UCSD-AML1 (cell line): ENCODE measurements at regions not wholly inside any gene's neighbourhood (a gene's known extent, or its start where the extent isn't known, plus 50 kb on each side); places are given as distances from the start of the nearest gene placed in this dataset.
"Not testable (repeated sequence)": the region's sequence is repeated elsewhere in the genome, so short reads cannot be mapped to it uniquely, and the experiment has no call there.

Experiments
- DNase-seq: peaks from one replicate; lab custom pipeline; 2025; ENCODE audit not compliant: unreplicated experiment; lab: John Stamatoyannopoulos, UW

DNA sequence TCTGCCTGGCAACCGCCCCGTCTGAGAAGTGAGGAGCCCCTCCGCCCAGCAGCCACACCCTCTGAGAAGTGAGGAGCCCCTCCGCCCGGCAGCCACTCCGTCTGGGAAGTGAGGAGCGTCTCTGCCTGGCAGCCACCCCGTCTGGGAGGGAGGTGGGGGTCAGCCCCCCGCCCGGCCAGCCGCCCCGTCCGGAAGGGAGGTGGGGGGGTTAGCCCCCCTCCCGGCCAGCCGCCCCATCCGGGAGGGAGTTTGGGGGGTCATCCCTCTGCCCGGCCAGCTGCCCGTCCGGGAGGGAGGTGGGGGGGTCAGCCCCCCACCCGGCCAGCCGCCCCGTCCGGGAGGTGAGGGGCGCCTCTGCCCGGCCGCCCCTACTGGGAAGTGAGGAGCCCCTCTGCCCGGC is 269.0 kb downstream of the FAM72C start:
- DNase-seq = not testable (repeated sequence)

DNA sequence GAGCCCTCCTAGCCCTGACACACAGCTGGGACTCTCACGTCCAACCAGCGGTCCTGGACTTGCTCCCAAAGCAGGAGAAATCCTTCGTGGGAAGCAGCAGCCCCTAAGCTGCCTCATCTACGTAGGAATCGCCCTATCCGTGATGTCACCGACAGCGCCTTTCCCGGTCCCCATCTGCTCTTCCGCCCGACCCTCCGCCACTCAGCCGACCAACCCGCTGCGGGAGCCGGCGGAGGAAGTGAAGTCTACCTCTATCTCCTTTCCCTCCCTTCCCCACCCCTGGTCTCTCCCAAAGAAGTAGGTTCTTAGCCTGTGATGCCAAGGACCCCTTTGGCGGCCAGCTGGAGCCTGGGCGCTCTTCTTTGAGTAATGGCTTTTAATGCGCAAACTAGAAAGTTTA is 272.1 kb downstream of the FAM72C start:
- no peak for DNase-seq

DNA sequence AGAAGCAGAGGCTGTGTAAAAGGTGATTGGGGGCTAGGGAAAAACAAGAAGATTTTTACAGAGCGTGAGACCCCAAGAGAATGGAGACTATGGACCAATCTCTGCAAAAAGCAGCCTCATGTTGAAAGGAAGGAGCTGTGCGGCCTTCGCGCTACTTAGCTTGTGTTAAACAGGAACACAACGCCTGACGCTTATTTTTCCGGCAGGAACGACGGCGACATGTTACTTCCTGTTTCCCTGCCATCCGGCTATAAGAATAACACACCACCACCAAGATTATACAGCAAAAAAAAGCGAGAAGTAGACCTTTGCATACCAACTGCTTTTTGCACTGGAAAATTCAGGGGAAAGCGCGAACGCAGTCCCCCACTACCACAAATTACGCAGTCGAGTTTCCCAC is 272.7 kb downstream of the FAM72C start:
- DNase-seq = peak; percentile 27

DNA sequence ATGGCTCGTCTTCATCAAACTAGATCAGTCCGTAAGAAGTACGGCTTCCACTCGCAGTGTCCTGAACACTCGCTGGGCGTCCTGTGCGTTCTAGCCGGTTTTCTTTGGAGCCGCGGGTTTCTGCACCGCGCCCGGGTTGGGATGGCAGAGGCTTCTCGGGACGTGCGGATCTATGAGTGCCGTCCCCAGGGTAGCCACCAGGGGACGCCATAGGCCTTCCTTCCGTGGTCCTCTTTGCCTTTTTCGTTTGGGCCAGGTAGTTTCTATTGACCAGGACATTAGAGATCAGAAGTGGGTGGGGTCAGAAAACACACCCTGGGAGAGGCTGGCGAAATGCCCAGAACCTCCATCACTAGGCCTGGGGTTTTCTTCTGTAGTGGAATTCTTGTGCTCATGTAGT is 273.8 kb downstream of the FAM72C start:
- DNase-seq = peak; percentile 46

DNA sequence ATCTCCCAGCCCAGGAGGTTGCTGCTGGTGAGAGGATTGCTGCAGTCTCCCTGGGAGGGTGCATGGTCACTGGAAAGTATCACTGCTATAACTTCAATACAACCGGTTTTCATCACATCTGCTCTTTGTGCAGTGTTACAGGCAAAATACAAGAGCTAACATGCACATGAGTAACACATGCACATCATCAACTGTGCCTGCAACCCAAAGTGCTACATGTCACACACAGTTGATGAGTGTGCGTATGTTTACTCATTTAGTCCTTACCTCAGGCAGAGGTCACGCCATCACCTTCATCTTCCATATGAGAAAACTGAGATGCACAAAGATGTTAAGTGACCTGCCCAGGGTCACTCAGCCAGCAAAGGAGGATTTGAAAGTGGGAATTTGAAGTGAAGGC is 277.7 kb downstream of the FAM72C start:
- no peak for DNase-seq

DNA sequence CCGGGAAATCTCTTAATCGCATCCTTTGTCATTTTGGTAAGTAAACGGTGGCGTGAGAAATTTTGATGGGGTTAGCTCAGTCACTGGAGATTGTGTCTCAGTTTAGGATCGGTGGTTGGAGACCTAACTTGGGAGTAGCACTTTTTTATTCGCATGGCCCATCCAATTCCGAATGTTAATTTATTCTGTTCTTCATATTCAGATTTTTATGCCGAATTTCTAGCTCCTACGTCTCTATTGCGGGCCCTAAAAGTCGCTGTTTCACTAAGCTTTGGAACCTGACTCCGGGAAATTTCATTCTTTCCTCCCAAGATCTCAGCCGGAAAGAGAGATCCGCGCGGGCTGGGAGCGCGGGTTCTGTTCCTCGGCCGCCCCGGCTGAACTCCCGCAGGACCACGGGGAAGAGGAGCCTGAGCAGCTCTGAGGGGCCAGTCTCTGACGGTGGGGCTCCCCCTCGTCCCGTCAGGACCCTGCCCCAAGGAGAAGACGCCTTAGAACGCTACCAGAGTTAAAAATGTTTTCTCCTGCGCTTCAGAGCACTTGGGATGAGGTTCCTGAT is 279.7 kb downstream of the FAM72C start:
- no peak for DNase-seq

DNA sequence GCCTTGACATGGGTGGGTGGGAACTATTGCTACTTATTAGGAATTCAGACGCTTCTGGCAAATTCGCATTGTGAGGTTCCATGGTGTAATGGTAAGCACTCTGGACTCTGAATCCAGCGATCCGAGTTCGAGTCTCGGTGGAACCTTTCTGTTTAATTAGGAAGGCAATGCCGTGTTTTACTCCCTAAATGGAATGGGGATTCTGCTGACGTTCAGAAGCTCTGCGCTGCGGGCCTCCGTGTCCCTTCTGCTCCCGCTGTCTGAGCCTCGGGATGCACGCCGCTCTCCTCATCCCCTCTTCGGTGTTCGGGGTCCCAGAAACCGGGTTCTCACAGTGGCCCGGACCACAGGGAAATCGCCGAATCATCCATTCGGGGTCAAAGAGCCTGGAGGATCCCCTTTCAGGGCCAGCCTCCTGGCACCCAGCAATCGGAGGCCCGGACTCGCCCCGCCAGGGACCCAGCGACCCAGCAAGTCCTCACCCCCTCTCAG is 280.3 kb downstream of the FAM72C start:
- DNase-seq = no peak

DNA sequence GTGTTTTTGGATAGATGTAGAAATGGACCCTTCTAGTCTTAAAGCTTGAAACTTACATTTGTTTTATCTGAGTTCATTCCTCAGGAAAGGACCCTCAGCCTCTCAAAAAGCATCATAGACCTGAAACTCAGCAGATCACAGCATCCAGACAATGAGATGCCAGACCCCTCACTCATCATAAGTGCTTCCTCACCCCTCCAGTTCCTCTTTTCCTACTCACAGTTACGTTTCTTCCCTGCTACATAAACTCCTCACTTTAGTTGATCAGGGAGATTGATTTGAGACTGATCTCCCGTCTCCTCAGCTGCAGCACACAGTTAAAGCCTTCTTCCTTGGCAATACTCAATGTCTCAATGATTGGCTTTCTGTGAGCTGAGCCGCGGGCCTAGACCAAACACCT is 282.0 kb downstream of the FAM72C start:
- no peak for DNase-seq

DNA sequence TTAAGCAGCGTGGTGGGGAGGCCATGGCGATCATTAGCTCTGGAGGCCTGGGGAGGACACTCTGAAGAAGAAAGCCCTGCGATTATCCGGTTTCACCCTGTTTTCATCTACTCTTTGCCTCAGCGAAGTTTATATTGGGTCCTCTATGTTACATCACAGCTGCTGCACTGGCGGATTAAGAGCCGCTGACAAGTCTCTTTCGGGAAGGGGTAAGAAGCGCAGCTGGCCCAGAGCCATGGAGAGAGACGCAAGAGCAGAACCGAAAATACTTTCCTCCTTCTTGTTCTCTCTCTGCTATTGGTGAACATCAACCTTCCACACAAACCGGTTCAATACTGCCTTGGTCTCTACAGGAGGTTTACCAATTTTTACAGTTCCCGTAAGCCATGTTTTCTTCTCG is 291.5 kb downstream of the FAM72C start:
- DNase-seq = no peak

DNA sequence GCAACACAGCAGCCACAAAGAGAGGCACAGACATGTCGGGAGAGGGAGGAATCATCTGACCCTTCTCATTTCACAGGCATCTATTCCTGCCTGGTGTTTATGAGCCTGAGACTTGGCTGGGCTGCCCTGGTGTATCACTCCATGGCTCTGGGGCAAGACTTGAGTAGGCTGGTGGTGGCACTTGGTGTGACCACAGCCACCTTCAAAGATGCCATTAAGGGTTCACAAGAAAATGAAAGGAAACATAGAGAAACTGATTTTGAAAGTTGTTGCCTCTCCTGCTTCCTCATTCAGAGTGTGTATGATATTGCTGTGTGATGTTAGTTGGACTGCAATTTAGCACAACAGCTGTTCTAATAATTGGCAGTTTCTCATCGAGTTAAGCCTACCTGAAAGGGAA is 298.8 kb downstream of the FAM72C start:
- no peak for DNase-seq

DNA sequence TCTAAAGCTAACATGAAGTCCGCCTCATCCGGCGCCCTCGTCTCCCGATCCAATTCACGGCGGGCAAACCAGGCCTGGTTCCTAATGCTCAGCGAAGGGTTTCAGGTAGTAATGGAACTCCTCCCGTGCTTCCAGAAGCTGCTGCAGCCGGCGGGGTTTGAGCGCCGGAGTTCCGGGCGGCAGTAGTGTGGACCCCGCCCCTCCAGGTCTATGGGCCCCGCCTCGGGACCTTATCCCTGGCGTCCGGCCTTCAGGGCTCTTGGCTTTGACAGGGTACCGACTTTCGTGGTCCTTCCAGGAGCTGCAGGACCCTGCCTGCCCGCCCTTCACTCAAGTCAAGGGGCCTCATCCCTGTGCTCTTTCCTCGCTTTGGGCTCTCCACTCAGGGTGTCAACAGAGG is 304.1 kb downstream of the FAM72C start:
- DNase-seq = no peak

DNA sequence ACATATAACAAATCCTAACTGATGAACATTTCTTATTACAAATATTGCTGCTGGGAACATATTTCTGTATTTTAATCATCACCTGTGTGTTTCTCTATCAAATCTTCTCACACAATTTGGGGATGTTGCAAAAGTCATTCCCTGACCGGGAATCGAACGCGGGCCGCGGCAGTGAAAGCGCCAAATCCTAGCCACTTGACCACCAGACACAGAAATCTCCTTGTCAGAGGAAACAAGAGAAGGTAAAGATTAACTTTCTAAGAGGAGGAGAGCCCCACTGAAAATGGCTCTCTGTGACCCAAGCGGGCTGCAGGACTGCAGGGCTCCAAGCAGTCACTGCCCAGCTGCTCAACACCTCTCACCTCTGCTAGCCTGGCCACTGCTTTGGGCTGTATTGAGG is 304.9 kb downstream of the FAM72C start:
- DNase-seq = no peak

DNA sequence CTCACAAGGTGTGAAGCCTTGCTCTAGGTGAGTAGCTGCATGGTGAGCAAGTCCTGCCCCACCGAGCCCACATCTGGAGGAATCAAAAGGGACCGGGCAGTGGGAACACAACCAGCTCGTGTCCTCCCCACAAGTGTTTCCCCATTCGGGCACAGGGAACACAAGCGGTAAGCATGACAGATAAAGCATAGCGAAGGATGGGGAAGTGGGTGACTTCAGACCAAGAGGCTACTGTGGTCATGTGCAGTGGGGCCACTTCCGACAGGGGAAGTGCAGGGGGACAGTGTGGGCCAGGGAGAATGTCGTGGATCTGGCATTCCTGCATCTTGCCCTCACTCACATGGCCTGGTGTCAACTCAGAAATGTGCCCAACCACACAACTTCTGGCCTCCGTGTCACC is 306.2 kb downstream of the FAM72C start:
- peak; percentile 46 for DNase-seq

DNA sequence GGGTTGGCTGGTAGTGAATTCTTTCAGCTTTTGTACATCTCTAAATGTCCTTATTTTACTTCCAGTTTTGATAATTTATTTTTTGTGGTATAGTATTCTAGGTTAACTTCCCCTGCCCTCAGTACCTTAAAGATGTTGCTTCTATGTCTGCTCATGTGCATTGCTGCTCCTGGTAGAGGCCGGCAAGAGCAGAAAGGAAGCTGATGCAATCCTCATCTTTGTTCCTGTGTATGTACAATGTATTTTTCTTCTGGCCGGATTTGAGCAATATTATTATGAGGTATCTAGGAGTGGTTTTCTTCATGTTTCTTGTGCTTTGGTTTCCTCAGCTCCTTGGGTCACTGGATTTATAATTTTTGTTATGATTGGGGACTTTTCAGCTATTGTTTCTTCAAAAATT is 308.7 kb downstream of the FAM72C start:
- not testable (repeated sequence) for DNase-seq

DNA sequence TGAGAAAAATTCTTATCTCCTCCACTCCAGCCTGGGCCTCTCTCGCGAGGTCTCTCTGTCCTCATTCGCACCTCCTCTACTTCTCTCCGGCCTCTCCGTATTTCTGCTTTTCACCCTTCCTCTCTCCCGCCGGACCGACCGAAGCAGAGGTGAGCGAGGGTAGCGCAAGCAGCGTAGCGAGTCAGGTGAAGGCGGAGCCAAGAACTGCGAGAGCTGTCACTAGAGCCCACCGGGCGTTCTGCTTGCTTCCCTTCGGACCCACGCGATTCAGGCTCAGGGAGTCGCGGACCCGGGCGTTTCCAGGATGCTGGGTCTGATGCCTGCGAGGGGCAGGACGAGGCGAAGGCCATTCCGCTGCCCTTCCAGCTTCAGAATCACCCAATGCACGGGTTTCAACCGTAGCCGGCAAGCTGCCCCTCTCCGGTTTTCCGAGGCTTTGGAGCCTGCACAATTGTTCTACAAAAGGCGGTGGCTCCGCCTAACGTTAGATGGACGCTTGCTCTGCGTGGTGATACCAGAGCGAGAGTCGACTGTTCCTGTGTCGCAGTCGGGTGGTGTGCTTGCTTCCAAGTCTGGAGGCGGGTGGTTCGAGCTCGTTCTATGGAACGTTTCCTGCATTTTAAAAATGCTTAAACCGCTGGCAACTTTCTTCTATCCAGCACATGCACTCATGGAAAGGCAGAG is 310.2 kb downstream of the FAM72C start:
- DNase-seq = no peak

DNA sequence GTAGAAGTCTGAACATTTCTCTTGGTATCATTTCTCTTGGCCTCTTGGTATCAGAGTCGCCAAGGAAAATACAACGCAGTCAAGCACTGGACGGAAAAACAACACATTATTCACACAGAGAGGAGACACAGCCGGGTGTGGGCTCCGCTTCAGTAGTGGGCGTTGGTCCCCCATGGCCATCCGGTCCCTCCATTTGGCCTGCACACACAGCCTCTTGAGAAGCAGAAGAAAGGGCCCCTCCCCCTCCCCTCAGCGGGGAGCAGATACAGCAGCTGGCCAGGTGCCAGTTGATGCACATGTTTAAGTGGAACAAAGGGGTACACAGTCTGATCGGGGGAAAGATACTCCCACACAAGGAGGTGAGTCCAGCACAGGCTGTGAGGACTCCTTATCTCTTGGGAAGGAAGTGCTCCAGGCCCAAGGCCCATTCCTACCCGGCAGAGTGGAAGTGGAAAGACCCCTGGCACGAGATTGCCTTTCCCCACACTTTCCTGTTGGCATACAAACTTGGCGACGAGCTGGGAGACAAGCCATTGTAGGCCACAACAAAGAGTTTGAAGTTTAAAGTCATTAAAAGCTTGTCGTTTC is 311.3 kb downstream of the FAM72C start:
- DNase-seq = no peak

DNA sequence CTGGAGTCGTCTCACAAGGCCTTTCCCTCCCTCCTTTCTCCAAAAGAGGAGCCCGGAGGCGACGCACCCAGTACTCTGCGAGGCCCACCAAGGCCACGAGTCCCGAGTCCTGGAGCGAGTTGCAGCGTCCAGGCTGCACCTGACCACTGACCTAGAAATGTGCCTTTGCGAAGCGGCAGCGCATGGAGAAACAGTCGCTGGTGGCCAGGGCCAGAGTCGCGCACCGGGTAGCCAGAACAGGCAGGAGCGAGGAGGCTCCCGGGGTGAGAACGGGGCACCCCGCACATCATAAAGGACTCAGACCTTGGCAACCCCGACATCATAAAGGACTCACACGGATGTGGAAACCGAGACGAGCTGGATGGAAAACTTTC is 318.4 kb downstream of the FAM72C start:
- DNase-seq = no peak

DNA sequence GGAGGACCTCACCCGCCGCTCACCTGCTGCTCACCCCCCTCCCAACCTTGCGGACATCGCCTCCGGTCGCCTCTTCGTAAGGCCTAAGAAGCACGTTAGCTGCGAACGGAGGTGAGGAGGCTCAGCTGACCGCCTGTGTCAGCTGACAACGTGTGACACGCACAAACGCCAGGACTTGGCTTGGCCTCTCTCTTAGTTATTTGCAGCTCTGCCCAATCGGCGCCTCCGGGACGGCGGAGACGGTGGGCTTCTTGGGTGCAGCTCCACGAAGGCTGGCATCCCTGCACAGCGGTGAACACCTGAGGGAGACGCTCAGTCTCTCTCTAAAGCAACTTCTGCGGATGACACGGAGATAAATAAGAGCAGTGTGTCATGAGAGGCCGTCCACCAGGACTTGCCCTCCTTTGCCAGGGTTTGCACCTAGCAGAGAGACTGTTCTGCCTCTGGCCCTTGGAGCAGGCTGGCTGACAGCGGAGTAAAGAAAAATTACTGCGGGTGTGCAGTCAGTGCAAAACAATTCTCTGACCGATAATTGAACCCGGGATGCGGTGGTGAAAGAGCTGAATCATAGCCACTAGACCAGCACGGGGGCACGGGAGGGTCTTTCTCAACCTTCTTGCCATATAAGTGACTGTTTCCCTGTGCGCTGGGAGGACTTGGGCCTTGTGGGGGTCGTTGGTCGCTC is 318.9 kb downstream of the FAM72C start:
- DNase-seq = no peak

DNA sequence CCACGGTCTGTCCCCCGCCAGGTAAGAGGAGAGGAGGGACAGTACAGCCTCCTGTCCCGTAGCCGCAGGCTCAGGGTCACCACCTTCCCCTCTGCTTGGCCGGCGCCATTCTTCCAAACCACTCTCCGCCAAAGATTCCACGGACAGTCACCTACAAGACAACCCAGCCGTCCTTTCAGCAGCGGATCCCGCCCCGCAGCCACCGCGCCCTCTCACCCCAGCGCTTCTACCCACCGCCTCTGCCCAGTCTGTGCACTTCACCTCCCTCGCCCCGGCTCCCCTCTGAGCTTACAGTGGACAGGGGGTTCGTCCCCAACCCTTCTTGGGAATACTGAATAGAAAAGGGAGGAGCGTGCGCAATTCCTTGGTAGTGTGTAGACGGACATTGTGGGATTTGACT is 319.6 kb downstream of the FAM72C start:
- DNase-seq = no peak

DNA sequence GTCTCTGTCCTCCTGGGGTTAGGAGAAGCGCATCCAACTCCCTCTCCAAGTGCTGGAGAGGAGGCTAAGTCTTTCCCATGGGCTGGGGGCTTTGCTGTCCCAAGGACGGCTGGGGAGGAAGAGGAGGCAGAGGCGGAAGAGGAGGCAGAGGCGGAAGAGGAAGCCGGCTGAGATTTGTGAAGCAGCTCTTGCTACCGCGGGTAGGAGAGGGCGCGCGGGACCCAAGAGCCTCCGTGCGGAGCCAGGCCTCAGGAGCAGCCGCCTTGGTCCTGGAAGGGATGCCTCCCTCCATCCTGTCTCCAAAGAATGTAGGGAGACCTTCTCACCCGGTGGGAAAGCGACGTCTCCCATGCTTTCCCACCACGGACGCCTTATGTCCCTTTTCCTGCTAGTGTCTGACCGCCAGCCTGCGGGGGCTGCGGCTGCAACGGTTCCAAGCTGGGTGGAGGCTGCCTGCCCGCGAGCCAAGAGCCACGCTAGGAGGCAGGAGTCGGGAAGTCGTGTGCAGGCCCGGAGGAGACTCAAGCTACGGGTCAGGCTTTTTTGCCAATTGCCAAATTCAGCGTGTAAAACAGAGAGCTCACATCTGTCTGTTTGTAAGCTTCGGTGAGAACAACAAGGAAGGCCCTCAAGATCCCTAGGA is 320.3 kb downstream of the FAM72C start:
- DNase-seq = no peak

DNA sequence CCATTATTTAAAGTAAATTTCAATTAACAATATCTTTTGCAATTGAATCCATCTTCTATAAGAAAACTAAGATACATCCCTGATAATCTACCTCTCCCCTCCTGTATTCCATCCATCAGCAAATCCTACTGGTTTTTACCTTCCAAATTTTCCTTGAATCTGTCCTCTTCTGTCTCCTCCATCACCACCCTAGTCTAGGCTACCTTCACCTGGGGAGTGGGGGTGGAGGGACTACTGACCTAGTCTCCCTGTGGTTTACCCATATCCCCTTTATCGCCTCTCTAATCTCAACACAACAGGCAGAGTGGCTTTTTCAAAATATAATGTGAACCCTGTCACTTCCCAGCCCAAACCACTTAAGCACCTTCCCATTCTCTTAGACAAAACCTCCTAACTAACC is 327.8 kb downstream of the FAM72C start:
- DNase-seq = not testable (repeated sequence)
